CD4-positive, alpha-beta T cell (primary cell): ENCODE measurements at regions not wholly inside any gene's neighbourhood (a gene's known extent, or its start where the extent isn't known, plus 50 kb on each side); places are given as distances from the start of the nearest gene placed in this dataset.

Experiments
- ATAC-seq: fragments of 200-7000 bp; cut with Tn5 transposase; one replicate; pipeline ENCODE4 v1.10.0; 2022; ENCODE audit warnings: mild to moderate bottlenecking; ENCODE audit not compliant: poor library complexity
- CTCF ChIA-PET: fragments of 350-600 bp; sonication (Branson Sonifier 250); formaldehyde crosslinking; loops from one replicate; lab custom pipeline; 2021; ENCODE audit warnings: antibody characterized with exemption, inconsistent platforms; lab: Charles Lee
- POLR2A ChIA-PET: fragments of 350-600 bp; sonication (Branson Sonifier 250); formaldehyde crosslinking; loops from one replicate; lab custom pipeline; 2021; ENCODE audit warnings: antibody characterized with exemption, inconsistent platforms; lab: Charles Lee
- DNase-seq, 14 experiments: peaks; one replicate each; pipeline ENCODE4 v3.0.0-alpha.2; 2013 to 2020; ENCODE audit warnings: mixed read lengths in 2 of 14
- H3K27ac ChIP-seq, 2 donors: one replicate each; pipeline versions ENCODE4 v1.5.1 to v1.7.0; 2013; ENCODE audit warnings: low read length in 2 of 2, low read depth in 1 of 2, mild to moderate bottlenecking in 1 of 2
- H3K27me3 ChIP-seq, 2 experiments: 1 replicate in 1 of 2; 2 replicates in 1 of 2; pipeline versions ENCODE4 v1.6.1 to v1.7.0; 2013; ENCODE audit warnings: low read length in 2 of 2, control low read depth in 1 of 2, mild to moderate bottlenecking in 1 of 2, moderate library complexity in 1 of 2; ENCODE audit not compliant: insufficient read depth in 2 of 2, control insufficient read depth in 1 of 2
- H3K36me3 ChIP-seq: one replicate; pipeline ENCODE4 v1.6.1; 2013; ENCODE audit warnings: low read length, control low read depth; ENCODE audit not compliant: insufficient read depth
- H3K4me1 ChIP-seq: one replicate; pipeline ENCODE4 v1.6.1; 2013; ENCODE audit warnings: low read length, control low read depth; ENCODE audit not compliant: insufficient read depth
- H3K4me3 ChIP-seq: one replicate; pipeline ENCODE4 v1.5.1; 2013; ENCODE audit warnings: mild to moderate bottlenecking, low read length, moderate library complexity
- H3K9me3 ChIP-seq, 2 experiments: 1 replicate in 1 of 2; 2 replicates in 1 of 2; pipeline versions ENCODE4 v1.6.1 to v1.7.0; 2013; ENCODE audit warnings: low read length in 2 of 2, mild to moderate bottlenecking in 2 of 2, control low read depth in 1 of 2, moderate library complexity in 1 of 2; ENCODE audit not compliant: control insufficient read depth in 1 of 2, insufficient read depth in 1 of 2
- H3K27ac Mint-ChIP-seq: one replicate; pipeline ENCODE4 v1.8.0; 2020; ENCODE audit warnings: mixed read lengths
- H3K27me3 Mint-ChIP-seq: one replicate; pipeline ENCODE4 v1.8.0; 2021; ENCODE audit warnings: mixed read lengths
- H3K36me3 Mint-ChIP-seq: one replicate; pipeline ENCODE4 v1.8.0; 2021; ENCODE audit warnings: low read depth, mixed read lengths
- H3K4me1 Mint-ChIP-seq: one replicate; pipeline ENCODE4 v1.8.0; 2021; ENCODE audit warnings: low read depth, mixed read lengths
- H3K4me3 Mint-ChIP-seq: one replicate; pipeline ENCODE4 v1.8.0; 2020; ENCODE audit warnings: mild to moderate bottlenecking, mixed read lengths
- H3K9me3 Mint-ChIP-seq: one replicate; pipeline ENCODE4 v1.8.0; 2020; ENCODE audit warnings: mixed read lengths
- CTCF ChIP-seq: fragments of 200-600 bp; IDR thresholded peaks from one replicate; pipeline ENCODE4 v1.8.0; 2022; ENCODE audit warnings: antibody characterized with exemption, mild to moderate bottlenecking
- intact Hi-C, 2 experiments: fragments of 100-400 bp; cut with DNase I in 1 of 2; cut with micrococcal nuclease in 1 of 2; formaldehyde crosslinking; loops; one replicate each; pipeline versions ENCODE4 v1.15.1 to v1.9.0; 2023 to 2025; cut with DNase I, micrococcal nuclease

DNA sequence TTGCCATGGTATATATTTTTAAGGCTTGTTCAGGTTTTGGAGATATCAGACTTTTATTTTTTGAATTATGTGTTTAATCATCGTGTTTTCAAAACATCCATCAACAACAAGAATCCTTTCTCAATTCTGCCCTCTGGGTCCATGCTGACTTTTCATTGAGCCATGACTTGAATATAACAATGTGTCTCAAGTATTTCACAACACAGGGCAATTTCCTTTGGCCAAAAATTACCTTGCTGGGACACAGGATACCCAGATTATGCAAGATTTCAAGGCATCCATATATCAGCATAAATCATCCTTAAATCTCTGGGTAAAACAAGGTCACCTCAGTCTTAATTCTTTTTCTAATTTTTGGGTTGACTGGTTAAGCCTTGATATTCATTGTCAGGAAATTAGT lies 411.2 kb upstream of the USP24 start:
- H3K4me1 Mint-ChIP-seq, result no peaks in the 10 kb centered on the region
- no peak for ATAC-seq
- H3K27me3 ChIP-seq, result peaks cover 0 to 2% of the 10 kb centered on the region in 2 experiments
- no peak overlapping the region for H3K4me3 ChIP-seq
- no peaks in the 10 kb centered on the region for H3K4me1 ChIP-seq
- H3K9me3 ChIP-seq, result no peaks in the 10 kb centered on the region
- no peak for TF ChIP-seq CTCF
- DNase-seq, result no peak
- no peaks in the 10 kb centered on the region for H3K36me3 ChIP-seq
- POLR2A ChIA-PET, result no interaction called here
- H3K27me3 Mint-ChIP-seq, result peaks cover 9% of the 10 kb centered on the region
- no peak overlapping the region for H3K27ac Mint-ChIP-seq
- H3K27ac ChIP-seq, result no peak overlapping the region
- H3K36me3 Mint-ChIP-seq, result no peaks in the 10 kb centered on the region
- H3K4me3 Mint-ChIP-seq, result no peak overlapping the region
- intact Hi-C loops, result no loop called here
- CTCF ChIA-PET, result no interaction called here
- H3K9me3 Mint-ChIP-seq, result no peaks in the 10 kb centered on the region

DNA sequence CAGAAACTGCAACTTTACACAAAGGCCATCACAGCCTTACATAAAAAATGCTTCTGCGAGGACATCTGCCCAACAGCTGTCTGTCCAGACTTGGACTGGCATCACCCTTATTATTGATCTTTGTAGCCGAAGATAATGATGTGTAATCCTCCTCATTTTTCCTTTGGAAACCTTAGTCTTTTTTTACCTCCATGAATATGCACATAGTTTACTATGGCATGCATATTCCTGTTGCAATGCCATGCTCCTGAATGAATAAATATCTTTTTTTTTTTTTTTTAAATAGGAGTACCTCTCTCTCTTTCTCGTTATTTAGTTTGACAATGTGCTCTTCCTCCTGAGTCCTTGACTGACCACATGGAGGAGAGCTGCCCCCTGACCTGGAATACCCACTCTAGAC lies 409.6 kb upstream of the USP24 start:
- no peaks in the 10 kb centered on the region for H3K9me3 Mint-ChIP-seq
- H3K4me3 Mint-ChIP-seq, result no peak overlapping the region
- Histone ChIP-seq H3K9me3 (no peaks in the 10 kb centered on the region), H3K27ac (no peak overlapping the region), H3K4me1 (no peaks in the 10 kb centered on the region), H3K4me3 (no peak overlapping the region), H3K27me3 (peaks cover 0 to 2% of the 10 kb centered on the region in 2 experiments), H3K36me3 (no peaks in the 10 kb centered on the region)
- peaks cover 11% of the 10 kb centered on the region for H3K27me3 Mint-ChIP-seq
- no peak overlapping the region for H3K27ac Mint-ChIP-seq
- no peak for ATAC-seq
- intact Hi-C loops, result no loop called here
- H3K36me3 Mint-ChIP-seq, result no peaks in the 10 kb centered on the region
- no peak for DNase-seq
- no peak for TF ChIP-seq CTCF
- CTCF ChIA-PET, result no interaction called here
- H3K4me1 Mint-ChIP-seq, result no peaks in the 10 kb centered on the region
- POLR2A ChIA-PET, result no interaction called here

- CTCF ChIA-PET, result no interaction called here
- H3K9me3 Mint-ChIP-seq, result no peaks in the 10 kb centered on the region
- peaks cover 20% of the 10 kb centered on the region for H3K27me3 Mint-ChIP-seq
- H3K4me3 ChIP-seq, result no peak overlapping the region
- POLR2A ChIA-PET, result no interaction called here
- TF ChIP-seq CTCF, result no peak
- peaks cover 0 to 2% of the 10 kb centered on the region in 2 experiments for H3K27me3 ChIP-seq
- H3K4me1 Mint-ChIP-seq, result no peaks in the 10 kb centered on the region
- no peaks in the 10 kb centered on the region for H3K4me1 ChIP-seq
- H3K27ac Mint-ChIP-seq, result no peak overlapping the region
- ATAC-seq (no peak), DNase-seq (no peak)
- H3K9me3 ChIP-seq, result no peaks in the 10 kb centered on the region
- H3K36me3 Mint-ChIP-seq, result no peaks in the 10 kb centered on the region
- H3K27ac ChIP-seq, result no peak overlapping the region
- no peaks in the 10 kb centered on the region for H3K36me3 ChIP-seq
- H3K4me3 Mint-ChIP-seq, result no peak overlapping the region
- intact Hi-C loops, result no loop called here
Measured at GRCh38 chr1:55623311-55623710, 408.1 kb upstream of the USP24 start.
